GM23338 (cell line): ENCODE measurements at regions not wholly inside any gene's neighbourhood (a gene's known extent, or its start where the extent isn't known, plus 50 kb on each side); places are given as distances from the start of the nearest gene placed in this dataset.

ENCODE experiments used
- ATAC-seq: fragments of 200-7000 bp; cut with Tn5 transposase; 3 replicates; pipeline ENCODE4 v1.9.1; 2020
- DNase-seq: peaks from one replicate; pipeline ENCODE4 v3.0.0-alpha.2; 2015; ENCODE audit warnings: low spot score
- H2AFZ ChIP-seq: fragments of 200-600 bp; sonication (generic); 2 replicates; pipeline ENCODE4 v1.8.0; 2016; ENCODE audit warnings: antibody characterized with exemption, mild to moderate bottlenecking, moderate library complexity
- H3F3A ChIP-seq: fragments of 200-600 bp; sonication (generic); replicated peaks from 2 replicates; pipeline ENCODE4 v1.8.0; 2017; ENCODE audit warnings: antibody characterized with exemption, mixed run types, low read depth
- H3K27ac ChIP-seq: fragments of 200-600 bp; sonication (generic); 2 replicates; pipeline ENCODE4 v1.6.1; 2016; ENCODE audit warnings: low read depth
- H3K27me3 ChIP-seq: fragments of 200-600 bp; sonication (generic); 2 replicates; pipeline ENCODE4 v1.8.0; 2016; ENCODE audit warnings: mild to moderate bottlenecking, mixed run types, moderate library complexity; ENCODE audit not compliant: insufficient read depth
- H3K36me3 ChIP-seq: fragments of 200-600 bp; sonication (generic); 2 replicates; pipeline ENCODE4 v1.8.0; 2016; ENCODE audit warnings: mild to moderate bottlenecking; ENCODE audit not compliant: insufficient read depth
- H3K4me1 ChIP-seq: fragments of 200-600 bp; sonication (generic); 2 replicates; pipeline ENCODE4 v1.8.0; 2016; ENCODE audit warnings: mild to moderate bottlenecking, moderate library complexity; ENCODE audit not compliant: insufficient read depth
- H3K4me2 ChIP-seq: fragments of 200-600 bp; sonication (generic); 2 replicates; pipeline ENCODE4 v1.7.1; 2017; ENCODE audit warnings: mixed run types
- H3K4me3 ChIP-seq: fragments of 200-600 bp; sonication (generic); 2 replicates; pipeline ENCODE4 v1.6.1; 2016; ENCODE audit warnings: mixed run types
- H3K79me2 ChIP-seq: fragments of 200-600 bp; sonication (generic); replicated peaks from 2 replicates; pipeline ENCODE4 v1.8.0; 2017; ENCODE audit warnings: mild to moderate bottlenecking; ENCODE audit not compliant: insufficient read depth
- H3K9me2 ChIP-seq: fragments of 200-600 bp; sonication (generic); 2 replicates; pipeline ENCODE4 v1.8.0; 2017; ENCODE audit not compliant: insufficient read depth
- H4K20me1 ChIP-seq: fragments of 200-600 bp; sonication (generic); replicated peaks from 2 replicates; pipeline ENCODE4 v1.8.0; 2017; ENCODE audit warnings: mild to moderate bottlenecking; ENCODE audit not compliant: insufficient read depth
- H3K27ac Mint-ChIP-seq: 2 replicates; pipeline ENCODE4 v1.8.0; 2020; ENCODE audit warnings: inconsistent platforms, mild to moderate bottlenecking, moderate library complexity, mixed read lengths
- H3K27me3 Mint-ChIP-seq: 3 replicates; pipeline ENCODE4 v1.8.0; 2022; ENCODE audit warnings: low read depth, mild to moderate bottlenecking, moderate library complexity, mixed read lengths, inconsistent platforms; ENCODE audit not compliant: insufficient read depth, poor library complexity
- H3K36me3 Mint-ChIP-seq: 3 replicates; pipeline ENCODE4 v1.8.0; 2021; ENCODE audit warnings: low read depth, mild to moderate bottlenecking, inconsistent platforms, moderate library complexity, mixed read lengths
- H3K4me1 Mint-ChIP-seq: 3 replicates; pipeline ENCODE4 v1.8.0; 2020; ENCODE audit warnings: mild to moderate bottlenecking, inconsistent platforms, mixed read lengths
- H3K4me3 Mint-ChIP-seq: 3 replicates; pipeline ENCODE4 v1.8.0; 2021; ENCODE audit warnings: moderate library complexity, mild to moderate bottlenecking, inconsistent platforms, mixed read lengths
- H3K9me3 Mint-ChIP-seq: 3 replicates; pipeline ENCODE4 v1.8.0; 2020; ENCODE audit warnings: moderate library complexity, mild to moderate bottlenecking, inconsistent platforms, mixed read lengths
- CREB1 ChIP-seq: fragments of 250-450 bp; sonication (Bioruptor Pico); IDR thresholded peaks from 2 replicates; pipeline ENCODE4 v1.5.0; 2020; ENCODE audit warnings: low read depth, mild to moderate bottlenecking, moderate library complexity
- CTCF ChIP-seq, 2 experiments: fragments of 200-600 bp in 1 of 2; sonication (generic) in 1 of 2; conservative IDR thresholded peaks; 2 replicates each; pipeline versions ENCODE4 v1.5.1 to v1.6.1; 2016 to 2017; ENCODE audit warnings: antibody characterized with exemption in 2 of 2, low read depth in 2 of 2, mild to moderate bottlenecking in 2 of 2, moderate library complexity in 1 of 2
- ETS1 ChIP-seq: IDR thresholded peaks from 2 replicates; pipeline ENCODE4 v1.6.1; 2016; ENCODE audit warnings: antibody characterized with exemption
- EZH2 ChIP-seq: fragments of 200-600 bp; sonication (generic); IDR thresholded peaks from one replicate; pipeline ENCODE4 v1.8.0; 2017; ENCODE audit warnings: antibody characterized with exemption, mild to moderate bottlenecking, low read depth; ENCODE audit not compliant: unreplicated experiment
- EZH2phosphoT487 ChIP-seq: fragments of 200-600 bp; sonication (generic); IDR thresholded peaks from one replicate; pipeline ENCODE4 v1.8.1; 2018; ENCODE audit warnings: antibody characterized with exemption; ENCODE audit not compliant: unreplicated experiment
- JUNB ChIP-seq: IDR thresholded peaks from one replicate; pipeline ENCODE4 v1.6.1; 2016; ENCODE audit warnings: antibody characterized with exemption; ENCODE audit not compliant: unreplicated experiment
- NANOG ChIP-seq: IDR thresholded peaks from 2 replicates; pipeline ENCODE4 v1.6.1; 2016; ENCODE audit warnings: antibody characterized with exemption, borderline replicate concordance
- POLR2AphosphoS5 ChIP-seq: IDR thresholded peaks from 2 replicates; pipeline ENCODE4 v1.6.1; 2016; ENCODE audit warnings: antibody characterized with exemption, low read depth
- REST ChIP-seq: IDR thresholded peaks from one replicate; pipeline ENCODE4 v1.6.1; 2018; ENCODE audit warnings: antibody characterized with exemption; ENCODE audit not compliant: unreplicated experiment
- STAT1 ChIP-seq: IDR thresholded peaks from one replicate; pipeline ENCODE4 v1.6.1; 2016; ENCODE audit warnings: antibody characterized with exemption; ENCODE audit not compliant: unreplicated experiment
- ZNF331 ChIP-seq: fragments of 250-450 bp; sonication (Bioruptor Pico); IDR thresholded peaks from 2 replicates; pipeline ENCODE4 v1.5.0; 2020; ENCODE audit warnings: low read depth, mild to moderate bottlenecking, moderate library complexity
- ZNF462 ChIP-seq: fragments of 250-450 bp; sonication (Bioruptor Pico); IDR thresholded peaks from 2 replicates; pipeline ENCODE4 v1.5.0; 2020; ENCODE audit warnings: mild to moderate bottlenecking, moderate library complexity

- Mint-ChIP-seq H3K36me3 (peaks cover 13% of the 10 kb centered on the region; the same call in 2 of the 3 replicates), H3K27ac (no peak overlapping the region), H3K4me1 (no peaks in the 10 kb centered on the region), H3K9me3 (peaks cover 25% of the 10 kb centered on the region; the same call in 2 of the 3 replicates), H3K4me3 (no peak overlapping the region), H3K27me3 (no peaks in the 10 kb centered on the region)
- ATAC-seq (no peak), DNase-seq (no peak)
- Histone ChIP-seq H3F3A (no peaks in the 10 kb centered on the region), H3K36me3 (0 out of 2 replicates have a peak, but pooled peaks cover 12% of the 10 kb centered on the region), H3K4me2 (no peak overlapping the region), H3K9me2 (0 out of 2 replicates have a peak, but pooled peaks cover 3% of the 10 kb centered on the region), H3K27ac (no peak overlapping the region), H3K4me3 (no peak overlapping the region), H4K20me1 (no peaks in the 10 kb centered on the region), H3K79me2 (no peaks in the 10 kb centered on the region), H3K27me3 (no peaks in the 10 kb centered on the region), H2AFZ (no peak overlapping the region), H3K4me1 (no peaks in the 10 kb centered on the region)
- no peak for TF ChIP-seq CREB1
- TF ChIP-seq EZH2, result no peak
- TF ChIP-seq STAT1, result no peak
- TF ChIP-seq CTCF (conservative IDR thresholded peaks at IDR 0.05; ENCODE audit: low read depth in 2 of 2), result no peak
- no peak for TF ChIP-seq JUNB
- TF ChIP-seq REST, result no peak
- TF ChIP-seq ETS1, result no peak
- TF ChIP-seq POLR2AphosphoS5, result no peak
- no peak for TF ChIP-seq ZNF331 (CRISPR knock-in tag)
- TF ChIP-seq EZH2phosphoT487, result no peak
- TF ChIP-seq ZNF462, result no peak
- TF ChIP-seq NANOG, result no peak
Observed at GRCh38 chr12:67562513-67563287, 85.8 kb upstream of the DYRK2 start.
